GM19238 (cell line): ENCODE measurements at regions not wholly inside any gene's neighbourhood (a gene's known extent, or its start where the extent isn't known, plus 50 kb on each side); places are given as distances from the start of the nearest gene placed in this dataset.

Experiments
- DNase-seq: peaks from one replicate; pipeline ENCODE4 v3.0.0; 2011; ENCODE audit warnings: low spot score; ENCODE audit not compliant: insufficient read length

GRCh38 chr15:94749811-94750617, 518.7 kb downstream of the MCTP2 start:
- DNase-seq: no peak

DNA sequence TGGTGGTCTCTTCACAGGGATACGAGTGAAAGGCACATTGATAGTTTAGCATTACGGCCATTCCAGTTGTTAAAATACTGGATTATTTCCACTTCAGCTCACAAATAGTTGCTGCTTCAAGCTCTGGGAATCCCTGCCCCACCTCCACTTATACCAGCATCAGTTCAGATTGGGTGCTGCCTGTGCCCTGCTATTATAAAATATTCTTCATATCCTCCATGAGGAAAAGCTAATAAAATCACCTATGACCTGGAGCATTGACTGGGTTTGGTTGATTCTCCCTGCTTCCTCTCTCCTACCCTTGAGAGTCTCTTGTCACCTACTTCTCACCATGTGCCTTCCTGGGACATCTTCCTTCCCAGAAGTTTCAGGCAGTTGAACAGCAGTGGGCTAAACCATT, 529.0 kb downstream of the MCTP2 start:
- DNase-seq: no peak

DNA sequence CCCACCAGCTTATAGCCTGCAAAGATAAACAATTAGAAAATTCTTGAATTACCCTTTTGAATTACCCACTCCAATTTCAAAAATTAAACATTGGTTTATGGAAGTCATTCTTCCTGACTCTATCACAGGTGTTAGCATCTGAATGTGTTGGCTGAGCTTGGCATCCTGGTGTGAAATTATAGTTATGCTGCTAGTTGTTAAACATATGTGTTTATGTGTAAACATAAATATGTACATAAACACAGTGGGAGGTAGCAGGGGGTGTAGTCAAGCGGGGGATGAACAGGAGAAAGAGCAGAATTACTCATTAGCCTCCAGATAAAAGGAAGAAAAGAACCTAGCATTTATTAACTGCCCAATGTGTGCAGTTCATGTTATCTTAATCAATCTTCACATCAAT, 530.2 kb downstream of the MCTP2 start:
- no peak for DNase-seq

GRCh38 chr15:94769089-94769488, 537.7 kb downstream of the MCTP2 start:
- DNase-seq: no peak

DNA sequence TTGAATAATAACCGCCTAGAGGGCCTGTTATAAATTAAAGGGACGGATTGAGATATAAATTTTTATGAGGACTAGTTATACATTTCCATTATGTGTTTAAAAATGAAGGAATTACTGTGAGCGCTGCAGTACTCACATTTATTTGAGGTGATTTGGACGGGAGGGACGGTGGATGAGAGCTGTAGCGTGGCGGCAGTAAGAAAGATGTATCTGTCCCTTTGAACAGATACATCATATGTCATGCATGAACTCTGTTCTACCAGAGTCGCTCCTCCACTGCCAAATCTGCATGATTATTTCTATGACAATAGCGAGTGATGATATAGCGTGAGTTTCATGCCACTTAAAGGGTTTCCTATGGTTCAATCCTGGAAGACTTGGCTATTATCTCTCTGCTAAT, 538.8 kb downstream of the MCTP2 start:
- DNase-seq: no peak

- no peak for DNase-seq
Measured at GRCh38 chr15:94777037-94777436, 545.7 kb downstream of the MCTP2 start.

GRCh38 chr15:94778840-94779239, 547.5 kb downstream of the MCTP2 start:
- no peak for DNase-seq

DNA sequence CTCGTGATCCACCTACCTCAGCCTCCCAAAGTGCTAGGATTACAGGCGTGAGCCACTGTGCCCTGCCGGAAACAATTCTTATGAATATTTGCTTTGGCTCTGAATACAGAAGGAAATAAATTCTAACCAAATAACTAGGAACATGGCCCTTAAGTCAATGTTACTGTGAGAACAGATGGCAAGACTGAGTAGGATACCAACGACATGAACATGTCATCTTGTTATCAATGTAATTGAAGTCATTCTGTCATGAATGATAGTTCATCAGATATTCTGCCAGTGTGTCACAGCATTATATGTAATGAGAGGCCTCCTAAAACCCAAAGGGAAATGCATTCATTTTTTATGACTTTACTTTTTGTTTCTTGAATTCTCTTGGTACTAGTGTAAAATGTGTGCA, 548.8 kb downstream of the MCTP2 start:
- DNase-seq: no peak

GRCh38 chr15:94785091-94785490, 553.7 kb downstream of the MCTP2 start:
- DNase-seq: no peak

- no peak for DNase-seq
Measured at GRCh38 chr15:94791008-94791407, 559.6 kb downstream of the MCTP2 start.

DNA sequence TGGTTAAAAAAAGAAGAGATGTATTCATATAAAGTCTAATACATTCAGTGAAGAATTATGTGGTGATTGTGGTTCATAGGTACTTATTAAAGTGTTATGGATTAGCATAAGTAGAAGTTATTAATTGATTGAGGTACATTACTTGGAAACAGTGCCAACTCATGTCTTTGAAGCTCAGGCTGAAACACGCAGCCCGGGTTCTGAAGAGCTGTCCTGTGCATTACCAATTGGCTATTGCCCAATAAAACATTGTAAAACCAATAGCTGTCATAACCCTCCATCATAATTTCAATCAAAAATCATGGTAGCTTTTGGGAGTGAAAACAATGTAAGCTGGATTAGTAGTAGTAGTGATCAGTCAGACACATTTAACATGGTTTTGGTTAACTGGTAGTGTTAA, 560.1 kb downstream of the MCTP2 start:
- DNase-seq: no peak

GRCh38 chr15:94792196-94792595, 560.8 kb downstream of the MCTP2 start:
- DNase-seq: no peak

DNA sequence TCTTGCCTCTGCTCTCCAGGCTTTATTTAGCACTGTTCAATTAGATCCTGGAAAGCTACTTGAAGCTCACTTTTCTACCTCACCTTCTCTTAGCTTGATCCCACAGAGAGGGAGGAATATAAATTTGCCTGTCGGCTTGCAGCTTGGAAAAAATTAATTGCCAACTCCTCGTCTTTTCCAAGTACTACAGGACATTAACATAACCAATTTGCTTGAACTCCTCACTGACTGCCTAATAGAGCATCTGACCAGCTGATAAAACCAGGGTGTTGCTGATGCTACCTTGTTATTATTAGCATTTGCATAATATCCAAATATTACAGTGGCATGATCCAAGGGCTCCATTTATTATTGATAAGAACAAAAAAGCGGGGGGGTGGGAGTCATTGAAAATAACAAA, 561.8 kb downstream of the MCTP2 start:
- no peak for DNase-seq

DNA sequence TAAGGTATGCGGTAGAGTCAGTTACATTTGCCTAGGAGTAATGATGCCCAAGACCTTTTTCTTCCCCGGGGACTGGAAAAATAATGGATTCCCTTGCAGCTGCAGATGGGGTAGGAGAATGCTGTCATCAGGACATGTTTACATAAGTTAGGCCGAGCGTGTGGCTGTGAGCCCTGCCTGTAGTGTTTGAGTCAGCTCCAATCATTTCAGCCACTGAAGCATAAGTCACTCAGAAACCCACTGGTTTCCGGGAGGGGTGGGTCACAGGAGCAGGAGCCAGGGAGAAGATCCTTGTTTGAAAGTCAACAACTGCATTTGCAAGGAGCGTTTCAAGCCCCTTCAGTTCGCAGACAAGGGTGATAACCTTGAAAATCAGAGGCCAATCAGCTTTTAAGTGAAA, 562.3 kb downstream of the MCTP2 start:
- DNase-seq: no peak

DNA sequence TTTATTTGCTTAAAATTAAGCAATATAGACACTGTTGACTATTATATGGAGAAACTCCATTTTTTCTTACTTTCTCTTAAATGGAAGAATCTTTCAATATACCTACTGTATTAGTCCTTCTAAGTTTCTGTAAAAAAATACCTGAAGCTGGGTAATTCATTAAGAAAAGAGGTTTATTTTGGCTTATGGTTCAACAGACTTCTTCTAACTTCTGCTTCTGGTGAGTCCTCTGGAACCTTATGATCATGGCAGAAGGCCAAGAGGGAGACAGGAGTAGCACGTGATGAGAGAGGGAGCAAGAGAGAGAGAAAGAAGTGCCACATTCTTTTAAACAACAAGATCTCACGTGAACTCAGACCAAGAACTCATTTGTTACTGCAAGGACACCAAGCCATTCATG, 573.3 kb downstream of the MCTP2 start:
- no peak for DNase-seq

GRCh38 chr15:94815110-94815731, 583.9 kb downstream of the MCTP2 start:
- DNase-seq: no peak

DNA sequence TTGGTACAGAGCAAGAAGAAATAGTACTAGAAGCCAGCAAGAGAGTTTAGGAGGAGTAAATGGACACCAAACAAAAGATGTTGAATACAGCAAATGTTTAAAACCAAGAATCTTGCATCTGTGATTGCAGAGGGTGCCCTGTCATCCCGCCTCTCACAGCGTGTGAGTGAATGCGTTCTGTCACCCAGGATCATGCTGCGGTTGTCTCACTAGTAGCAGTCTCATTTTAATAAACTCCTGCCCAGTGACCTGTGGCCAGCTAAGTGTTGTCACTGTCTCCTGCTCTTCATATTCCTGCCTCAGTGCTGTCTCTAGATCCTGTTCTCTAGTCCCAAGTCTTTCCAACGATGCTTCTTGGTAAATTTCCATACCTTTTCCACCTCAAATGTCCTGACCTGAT, 584.6 kb downstream of the MCTP2 start:
- DNase-seq: no peak

- no peak for DNase-seq
Measured at GRCh38 chr15:94829887-94830884, 598.8 kb downstream of the MCTP2 start.

GRCh38 chr15:94834000-94834399, 602.6 kb downstream of the MCTP2 start:
- no peak for DNase-seq

- DNase-seq: no peak
Measured at GRCh38 chr15:94834494-94834893, 603.1 kb downstream of the MCTP2 start.

DNA sequence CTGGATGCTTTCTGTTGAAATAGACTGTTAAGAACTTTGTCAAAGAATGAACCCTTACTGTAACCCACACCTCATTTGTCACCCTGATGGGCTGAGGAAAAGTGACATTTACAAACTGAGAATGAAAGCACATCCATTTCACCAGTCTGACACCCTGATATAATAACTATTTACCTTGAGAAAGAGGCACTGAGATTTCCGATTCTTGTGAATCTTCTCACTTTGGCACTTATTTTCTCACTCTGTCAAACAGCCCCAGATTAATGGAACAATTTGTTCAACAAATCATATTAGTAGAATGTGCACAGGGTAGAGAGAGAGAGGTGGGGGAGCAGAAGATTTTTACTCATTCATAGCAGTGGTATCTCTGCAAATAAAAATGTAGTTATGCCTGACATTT, 606.9 kb downstream of the MCTP2 start:
- no peak for DNase-seq
